Prostate gland (tissue), 2 donors: ENCODE measurements at regions not wholly inside any gene's neighbourhood (a gene's known extent, or its start where the extent isn't known, plus 50 kb on each side); places are given as distances from the start of the nearest gene placed in this dataset.

Experiments used
- DNase-seq: peaks from one replicate; pipeline ENCODE4 v3.0.0-alpha.2; 2019; ENCODE audit warnings: low spot score
- H3K27ac ChIP-seq, 2 donors: fragments of 200-600 bp; sonication (generic); 2 replicates each; pipeline ENCODE4 v1.5.1; 2017 to 2019
- H3K27me3 ChIP-seq: fragments of 200-600 bp; sonication (generic); replicated peaks from 2 replicates; pipeline ENCODE4 v1.5.1; 2019; ENCODE audit not compliant: insufficient read depth
- H3K36me3 ChIP-seq, 2 donors: fragments of 200-600 bp; sonication (generic); 1 replicate in 1 of 2; 2 replicates in 1 of 2; pipeline versions ENCODE4 v1.5.1 to v1.8.1; 2017 to 2019
- H3K4me1 ChIP-seq: fragments of 200-600 bp; sonication (generic); replicated peaks from 2 replicates; pipeline ENCODE4 v1.5.1; 2019
- H3K4me3 ChIP-seq, 2 donors: fragments of 200-600 bp; sonication (generic); 2 replicates each; pipeline ENCODE4 v1.5.1; 2017 to 2019
- H3K9me3 ChIP-seq: fragments of 200-600 bp; sonication (generic); 2 replicates; pipeline ENCODE4 v1.5.1; 2017
- POLR2A ChIP-seq: fragments of 450-650 bp; IDR thresholded peaks from one replicate; pipeline ENCODE4 v1.6.1; 2016; ENCODE audit warnings: antibody characterized with exemption, mild to moderate bottlenecking
- POLR2AphosphoS5 ChIP-seq: sonication (generic); formaldehyde crosslinking; IDR thresholded peaks from one replicate; pipeline ENCODE4 v1.6.1; 2017; ENCODE audit warnings: antibody characterized with exemption
- WGBS: methylation state at CpG from one replicate; pipeline ENCODE4 v1.1.5; 2018; 5-methylcytosine and 5-hydroxymethylcytosine counted together
- intact Hi-C: fragments of 100-400 bp; cut with DNase I; formaldehyde crosslinking; loops from one replicate; pipeline ENCODE4 v1.14.2; 2022
- TF ChIP-seq, protein P1 (sequence below), 4 experiments: fragments of 200-600 bp in 2 of 4; fragments of 450-650 bp in 2 of 4; sonication (generic) in 2 of 4; IDR thresholded peaks; 1 replicate in 3 of 4; 2 replicates in 1 of 4; pipeline ENCODE4 v1.5.1; 2016 to 2019; ENCODE audit warnings: antibody characterized with exemption in 4 of 4, mild to moderate bottlenecking in 2 of 4, moderate library complexity in 2 of 4

DNA sequence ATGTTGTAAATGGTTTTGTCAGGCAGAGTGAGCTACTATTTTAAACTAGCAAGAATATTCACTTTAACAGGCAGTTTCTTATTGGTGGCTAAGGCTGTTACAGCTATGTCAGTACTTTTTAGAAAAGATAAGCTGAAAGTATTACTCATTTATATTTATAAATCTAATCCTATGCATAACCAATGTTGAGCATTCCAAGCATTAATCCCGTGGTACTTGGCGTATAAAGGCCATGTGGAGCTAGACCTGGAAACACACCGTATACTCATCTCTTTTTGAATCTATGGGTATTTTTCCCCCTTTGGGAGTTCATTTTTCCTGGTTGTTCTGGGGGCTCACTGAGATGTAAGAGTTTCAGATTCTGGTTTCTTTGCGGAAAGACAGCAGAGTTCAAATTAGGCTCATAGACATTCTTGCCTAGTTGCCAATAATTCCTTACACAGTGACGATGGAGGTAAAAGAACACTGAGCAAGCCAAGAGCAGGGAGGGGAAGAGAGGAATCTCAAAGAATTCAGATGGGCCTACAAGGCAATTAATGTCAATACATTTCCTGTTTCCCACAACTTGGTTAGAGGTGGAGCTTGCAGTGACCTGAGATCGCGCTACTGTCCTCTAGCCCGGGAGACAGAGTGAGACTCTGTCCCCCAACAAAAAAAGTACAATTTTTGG, 211.5 kb downstream of the SOX4 start:
- Histone ChIP-seq H3K4me3 (no peak overlapping the region), H3K9me3 (no peaks in the 10 kb centered on the region), H3K4me1 (no peaks in the 10 kb centered on the region), H3K27me3 (no peaks in the 10 kb centered on the region), H3K27ac (no peak overlapping the region), H3K36me3 (no peaks in the 10 kb centered on the region)
- DNase-seq: no peak
- WGBS: 69% methylated on average over 8 of the region's 8 CpGs
- TF ChIP-seq, protein P1, sequence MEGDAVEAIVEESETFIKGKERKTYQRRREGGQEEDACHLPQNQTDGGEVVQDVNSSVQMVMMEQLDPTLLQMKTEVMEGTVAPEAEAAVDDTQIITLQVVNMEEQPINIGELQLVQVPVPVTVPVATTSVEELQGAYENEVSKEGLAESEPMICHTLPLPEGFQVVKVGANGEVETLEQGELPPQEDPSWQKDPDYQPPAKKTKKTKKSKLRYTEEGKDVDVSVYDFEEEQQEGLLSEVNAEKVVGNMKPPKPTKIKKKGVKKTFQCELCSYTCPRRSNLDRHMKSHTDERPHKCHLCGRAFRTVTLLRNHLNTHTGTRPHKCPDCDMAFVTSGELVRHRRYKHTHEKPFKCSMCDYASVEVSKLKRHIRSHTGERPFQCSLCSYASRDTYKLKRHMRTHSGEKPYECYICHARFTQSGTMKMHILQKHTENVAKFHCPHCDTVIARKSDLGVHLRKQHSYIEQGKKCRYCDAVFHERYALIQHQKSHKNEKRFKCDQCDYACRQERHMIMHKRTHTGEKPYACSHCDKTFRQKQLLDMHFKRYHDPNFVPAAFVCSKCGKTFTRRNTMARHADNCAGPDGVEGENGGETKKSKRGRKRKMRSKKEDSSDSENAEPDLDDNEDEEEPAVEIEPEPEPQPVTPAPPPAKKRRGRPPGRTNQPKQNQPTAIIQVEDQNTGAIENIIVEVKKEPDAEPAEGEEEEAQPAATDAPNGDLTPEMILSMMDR (IDR thresholded peaks at IDR 0.05): no peak
- TF ChIP-seq POLR2AphosphoS5 (no peak), POLR2A (no peak)
- intact Hi-C loops: no loop called here

DNA sequence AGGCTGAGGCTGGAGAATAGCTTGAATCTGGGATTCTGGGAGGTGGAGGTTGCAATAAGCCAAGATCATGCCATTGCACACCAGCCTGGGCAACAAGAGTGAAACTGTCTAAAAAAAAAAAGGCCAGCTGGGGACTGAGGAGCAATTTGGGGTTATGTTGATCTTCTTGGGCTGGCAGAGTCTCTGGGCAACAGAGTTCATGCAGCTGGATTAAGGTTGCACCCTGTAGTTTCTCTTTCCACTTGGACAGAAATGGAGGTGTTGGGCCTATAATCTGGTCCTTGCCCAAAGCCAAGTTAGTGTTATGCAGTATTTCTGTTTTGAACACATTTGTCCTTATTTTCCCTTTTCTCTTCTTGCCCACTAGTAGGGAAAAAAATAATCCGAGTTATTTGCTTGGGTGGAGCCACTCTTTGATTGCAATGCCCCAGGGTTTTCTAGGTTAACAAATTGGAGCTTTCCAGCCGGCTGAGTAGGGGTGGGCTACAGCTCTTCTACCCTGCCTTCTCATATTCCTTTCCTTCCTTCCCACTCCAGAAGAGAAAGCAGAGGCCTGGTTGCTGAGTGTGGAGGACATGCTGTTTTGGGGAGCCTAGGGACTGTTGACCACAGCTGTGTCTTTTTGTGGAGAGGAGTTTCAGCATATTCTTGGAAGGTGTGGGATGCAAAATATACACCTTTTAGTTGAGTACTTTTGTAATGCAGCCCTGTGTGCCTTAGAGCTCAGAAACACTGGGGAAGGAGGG, 213.9 kb downstream of the SOX4 start:
- H3K36me3 ChIP-seq: no peaks in the 10 kb centered on the region
- DNase-seq: no peak
- intact Hi-C loops: no loop called here
- WGBS: 45% methylated on average over 2 of the region's 2 CpGs
- no peaks in the 10 kb centered on the region for H3K27me3 ChIP-seq
- H3K9me3 ChIP-seq: no peaks in the 10 kb centered on the region
- peak overlapping the region; percentile 12 to 45 for H3K27ac ChIP-seq
- no peak overlapping the region for H3K4me3 ChIP-seq
- no peaks in the 10 kb centered on the region for H3K4me1 ChIP-seq
- no peak for TF ChIP-seq POLR2A
- TF ChIP-seq, protein P1 (IDR thresholded peaks at IDR 0.05): no peak
- no peak for TF ChIP-seq POLR2AphosphoS5

DNA sequence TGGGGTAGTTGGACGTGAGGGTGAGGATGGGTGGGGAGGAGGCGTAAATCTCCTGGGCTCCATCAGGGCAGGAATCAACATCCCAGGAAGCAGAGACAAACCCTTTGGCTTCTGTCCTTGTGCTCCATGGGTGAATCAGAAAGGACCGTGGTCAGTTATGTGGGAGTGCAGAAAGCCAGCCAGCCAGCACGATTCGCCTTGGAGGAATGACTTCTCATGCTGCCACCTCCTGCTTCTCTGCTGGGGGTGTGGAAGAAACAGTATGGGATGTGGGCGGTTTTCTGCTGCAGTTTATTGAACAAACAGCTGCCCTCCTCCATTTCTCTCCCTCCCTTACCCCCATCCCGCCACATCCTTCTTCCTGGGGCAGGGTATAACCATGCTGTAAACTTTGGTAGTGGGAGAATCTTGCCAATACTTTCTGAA, 214.5 kb downstream of the SOX4 start:
- Histone ChIP-seq H3K9me3 (no peaks in the 10 kb centered on the region), H3K27me3 (no peaks in the 10 kb centered on the region), H3K4me1 (no peaks in the 10 kb centered on the region), H3K27ac (peak overlapping the region; percentile 12 to 45), H3K4me3 (no peak overlapping the region), H3K36me3 (no peaks in the 10 kb centered on the region)
- 19% methylated on average over 7 of the region's 7 CpGs for WGBS
- TF ChIP-seq, protein P1 (IDR thresholded peaks at IDR 0.05): no peak
- TF ChIP-seq POLR2A (no peak), POLR2AphosphoS5 (no peak)
- no peak for DNase-seq
- intact Hi-C loops: no loop called here

DNA sequence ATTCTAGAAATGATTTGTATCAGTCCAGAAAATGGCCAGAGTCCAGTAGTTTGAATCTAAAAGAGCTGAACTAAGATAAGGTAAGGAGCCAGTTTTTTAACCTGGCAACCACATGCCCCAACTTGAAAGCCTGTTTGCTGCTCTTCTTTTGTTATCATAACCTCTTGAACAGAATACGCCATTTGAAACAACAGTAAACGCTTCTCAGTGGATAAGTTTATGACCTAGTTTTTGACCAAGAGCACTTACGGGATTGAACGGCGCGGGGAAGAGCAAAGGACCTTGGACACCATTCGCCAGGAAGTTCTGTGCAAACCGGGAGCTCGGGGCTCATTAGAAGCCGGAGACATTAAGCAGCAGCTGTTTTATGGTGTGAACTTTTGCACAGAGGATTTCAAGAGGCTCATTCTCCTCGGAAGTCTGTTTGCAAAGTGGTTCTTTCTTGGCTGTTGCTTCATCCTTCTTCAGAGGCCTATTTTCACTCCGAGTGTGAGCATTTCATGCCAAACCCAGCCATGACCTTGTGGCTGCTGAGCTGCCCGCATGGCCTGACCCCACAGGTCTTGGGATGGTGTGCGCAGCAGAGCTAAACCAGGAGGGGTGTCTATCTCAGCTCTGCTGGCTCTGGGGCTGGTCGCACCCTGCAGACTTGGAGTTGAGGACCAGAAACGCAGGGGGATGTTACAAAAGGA, 215.1 kb downstream of the SOX4 start:
- Histone ChIP-seq H3K36me3 (no peaks in the 10 kb centered on the region), H3K4me1 (no peaks in the 10 kb centered on the region), H3K9me3 (no peaks in the 10 kb centered on the region), H3K27ac (peak overlapping the region; percentile 12 to 45), H3K4me3 (no peak overlapping the region), H3K27me3 (no peaks in the 10 kb centered on the region)
- intact Hi-C loops: no loop called here
- 27% methylated on average over 16 of the region's 16 CpGs for WGBS
- TF ChIP-seq, protein P1 (IDR thresholded peaks at IDR 0.05): no peak
- peak; percentile 3 for TF ChIP-seq POLR2AphosphoS5
- TF ChIP-seq POLR2A: no peak
- DNase-seq: peak; percentile 16
